ENCODE measurements at regions not wholly inside any gene's neighbourhood (a gene's known extent, or its start where the extent isn't known, plus 50 kb on each side); places are given as distances from the start of the nearest gene placed in this dataset.

DNA sequence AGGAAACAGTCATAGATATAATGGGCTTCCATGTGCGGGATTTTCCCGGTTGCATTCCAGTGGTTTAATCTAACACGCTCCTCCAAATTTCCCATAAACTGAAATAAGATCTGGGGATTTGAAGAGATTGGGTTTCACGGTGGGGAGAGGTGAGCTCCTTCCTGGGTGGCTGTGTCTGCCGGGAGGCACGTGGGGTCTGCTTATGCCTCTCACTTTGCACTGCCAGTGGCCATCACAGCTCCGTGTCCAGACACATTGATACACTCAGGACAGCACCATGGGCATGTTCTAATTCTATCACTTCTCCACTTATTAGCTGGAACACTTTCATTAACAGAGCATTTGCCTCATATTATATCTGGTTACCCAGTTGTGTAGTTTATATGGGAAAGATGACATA is 73.4 kb downstream of the SOX1 start:
- H3K4me1 Mint-ChIP-seq: no peaks in the 10 kb centered on the region
- H4K20me1 ChIP-seq (ENCODE audit: insufficient read depth, low read length): no peaks in the 10 kb centered on the region
- H3K4me2 ChIP-seq (replicated peaks; ENCODE audit: extremely low read depth, low read length, poor library complexity, severe bottlenecking): no peak overlapping the region
- no peaks in the 10 kb centered on the region for H3K36me3 ChIP-seq (replicated peaks in 1 of 2; ENCODE audit: control insufficient read depth in 1 of 2, insufficient read depth in 2 of 2, low read length in 2 of 2)
- intact Hi-C loops (cut with micrococcal nuclease): no loop called here
- H2AFZ ChIP-seq (ENCODE audit: insufficient read depth, low read depth, low read length, poor library complexity, severe bottlenecking): no peak overlapping the region
- peaks cover 0 to 3% (median 2%) of the 10 kb centered on the region in 7 donors for H3K9me3 Mint-ChIP-seq
- H3K9me3 ChIP-seq (replicated peaks in 1 of 2; ENCODE audit: control insufficient read depth in 1 of 2, insufficient read depth in 1 of 2, low read length in 2 of 2): no peaks in the 10 kb centered on the region
- TF ChIP-seq, protein P1, sequence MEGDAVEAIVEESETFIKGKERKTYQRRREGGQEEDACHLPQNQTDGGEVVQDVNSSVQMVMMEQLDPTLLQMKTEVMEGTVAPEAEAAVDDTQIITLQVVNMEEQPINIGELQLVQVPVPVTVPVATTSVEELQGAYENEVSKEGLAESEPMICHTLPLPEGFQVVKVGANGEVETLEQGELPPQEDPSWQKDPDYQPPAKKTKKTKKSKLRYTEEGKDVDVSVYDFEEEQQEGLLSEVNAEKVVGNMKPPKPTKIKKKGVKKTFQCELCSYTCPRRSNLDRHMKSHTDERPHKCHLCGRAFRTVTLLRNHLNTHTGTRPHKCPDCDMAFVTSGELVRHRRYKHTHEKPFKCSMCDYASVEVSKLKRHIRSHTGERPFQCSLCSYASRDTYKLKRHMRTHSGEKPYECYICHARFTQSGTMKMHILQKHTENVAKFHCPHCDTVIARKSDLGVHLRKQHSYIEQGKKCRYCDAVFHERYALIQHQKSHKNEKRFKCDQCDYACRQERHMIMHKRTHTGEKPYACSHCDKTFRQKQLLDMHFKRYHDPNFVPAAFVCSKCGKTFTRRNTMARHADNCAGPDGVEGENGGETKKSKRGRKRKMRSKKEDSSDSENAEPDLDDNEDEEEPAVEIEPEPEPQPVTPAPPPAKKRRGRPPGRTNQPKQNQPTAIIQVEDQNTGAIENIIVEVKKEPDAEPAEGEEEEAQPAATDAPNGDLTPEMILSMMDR (IDR thresholded peaks at IDR 0.05): no peak
- DNase-seq: no peak
- peaks cover 0 to 3% (median 3%) of the 10 kb centered on the region in 3 donors for H3K27me3 Mint-ChIP-seq (ENCODE audit: low read depth in 3 of 3)
- H3K4me3 ChIP-seq (replicated peaks in 1 of 3; ENCODE audit: low read depth in 2 of 3, low read length in 3 of 3): no peak overlapping the region
- no peak overlapping the region for H3K27ac ChIP-seq (ENCODE audit: low read depth in 1 of 2, low read length in 2 of 2)
- WGBS (ENCODE audit: insufficient coverage): 79% methylated on average over 3 of the region's 7 CpGs
- H3K79me2 ChIP-seq (ENCODE audit: insufficient read depth, low read length): no peaks in the 10 kb centered on the region
- H3K4me3 Mint-ChIP-seq: no peak overlapping the region
- H3K4me1 ChIP-seq (ENCODE audit: control insufficient read depth in 1 of 2, insufficient read depth in 2 of 2, low read length in 2 of 2): no peaks in the 10 kb centered on the region
- H3K9ac ChIP-seq (ENCODE audit: insufficient read depth, low read length, poor library complexity, severe bottlenecking): no peak overlapping the region
- peak overlapping the region in 1 of 7 donors; percentile 2 for H3K27ac Mint-ChIP-seq
- H3K27me3 ChIP-seq (ENCODE audit: control insufficient read depth in 2 of 2, insufficient read depth in 2 of 2, low read length in 2 of 2): peaks cover 0 to 2% of the 10 kb centered on the region in 2 donors
- H3K36me3 Mint-ChIP-seq: no peaks in the 10 kb centered on the region

DNA sequence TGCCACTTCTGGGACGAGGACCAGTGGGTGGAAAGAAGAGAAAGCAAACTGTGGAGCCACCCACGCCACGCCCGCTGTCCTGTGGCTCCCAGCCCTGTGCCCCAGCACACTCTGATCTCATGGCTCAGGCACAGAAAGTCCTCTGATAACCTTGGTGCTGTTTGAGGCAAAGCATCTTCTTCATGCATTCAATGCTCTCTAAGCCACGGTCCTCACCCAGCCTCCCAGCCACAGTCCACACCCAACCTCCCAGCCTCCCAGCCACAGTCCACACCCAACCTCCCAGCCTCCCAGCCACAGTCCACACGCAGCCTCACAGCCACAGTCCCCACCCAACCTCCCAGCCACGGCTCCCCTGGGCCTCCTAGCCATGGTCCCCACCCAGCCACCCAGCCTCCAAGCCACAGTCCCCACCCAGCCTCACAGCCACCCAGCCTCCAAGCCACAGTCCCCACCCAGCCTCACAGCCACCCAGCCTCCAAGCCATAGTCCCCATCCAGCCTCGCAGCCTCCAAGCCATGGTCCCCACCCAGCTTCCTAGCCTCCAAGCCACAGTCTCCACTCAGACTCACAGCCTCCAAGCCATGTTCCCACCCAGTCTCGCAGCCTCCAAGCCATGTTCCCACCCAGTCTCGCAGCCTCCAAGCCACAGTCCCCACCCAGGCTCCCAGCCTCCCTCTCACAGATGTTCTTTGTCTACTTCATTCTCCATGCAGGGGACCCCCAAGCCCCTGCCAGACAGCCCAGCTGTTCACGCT is 74.9 kb downstream of the SOX1 start:
- Histone ChIP-seq H4K20me1 (ENCODE audit: insufficient read depth, low read length) (no peaks in the 10 kb centered on the region), H3K79me2 (ENCODE audit: insufficient read depth, low read length) (no peaks in the 10 kb centered on the region), H3K36me3 (replicated peaks in 1 of 2; ENCODE audit: control insufficient read depth in 1 of 2, insufficient read depth in 2 of 2, low read length in 2 of 2) (no peaks in the 10 kb centered on the region), H2AFZ (ENCODE audit: insufficient read depth, low read depth, low read length, poor library complexity, severe bottlenecking) (no peak overlapping the region), H3K27ac (ENCODE audit: low read depth in 1 of 2, low read length in 2 of 2) (no peak overlapping the region), H3K4me1 (ENCODE audit: control insufficient read depth in 1 of 2, insufficient read depth in 2 of 2, low read length in 2 of 2) (no peaks in the 10 kb centered on the region), H3K4me3 (replicated peaks in 1 of 3; ENCODE audit: low read depth in 2 of 3, low read length in 3 of 3) (no peak overlapping the region), H3K4me2 (replicated peaks; ENCODE audit: extremely low read depth, low read length, poor library complexity, severe bottlenecking) (no peak overlapping the region), H3K9me3 (replicated peaks in 1 of 2; ENCODE audit: control insufficient read depth in 1 of 2, insufficient read depth in 1 of 2, low read length in 2 of 2) (peaks cover 0 to 4% of the 10 kb centered on the region in 2 donors), H3K27me3 (ENCODE audit: control insufficient read depth in 2 of 2, insufficient read depth in 2 of 2, low read length in 2 of 2) (peaks cover 0 to 2% of the 10 kb centered on the region in 2 donors), H3K9ac (ENCODE audit: insufficient read depth, low read length, poor library complexity, severe bottlenecking) (no peak overlapping the region)
- H3K36me3 Mint-ChIP-seq: no peaks in the 10 kb centered on the region
- no peak for DNase-seq
- no peak overlapping the region for H3K27ac Mint-ChIP-seq
- intact Hi-C loops (cut with micrococcal nuclease): no loop called here
- H3K27me3 Mint-ChIP-seq (ENCODE audit: low read depth in 3 of 3): peaks cover 0 to 3% (median 2%) of the 10 kb centered on the region in 3 donors
- TF ChIP-seq, protein P1 (IDR thresholded peaks at IDR 0.05): no peak
- H3K9me3 Mint-ChIP-seq: peaks cover 0 to 10% (median 5%) of the 10 kb centered on the region in 7 donors
- WGBS (ENCODE audit: insufficient coverage): 90% methylated on average over 11 of the region's 11 CpGs
- no peak overlapping the region for H3K4me3 Mint-ChIP-seq
- H3K4me1 Mint-ChIP-seq: no peaks in the 10 kb centered on the region
